Activated T-cell treated with anti-CD3 and anti-CD28 coated beads for 4 hours (primary cell): ENCODE measurements at regions not wholly inside any gene's neighbourhood (a gene's known extent, or its start where the extent isn't known, plus 50 kb on each side); places are given as distances from the start of the nearest gene placed in this dataset.

Source experiments
- DNase-seq: peaks from one replicate; pipeline ENCODE4 v3.0.0-alpha.2; 2020

- no peak for DNase-seq
These were observed 56.6 kb upstream of the UGP2 start for GRCh38 chr2:63785096-63785495.

- no peak for DNase-seq
These were observed 55.2 kb upstream of the UGP2 start for GRCh38 chr2:63786471-63786870.

GRCh38 chr2:63788071-63788470, 53.6 kb upstream of the UGP2 start:
- no peak for DNase-seq

GRCh38 chr2:63789338-63790020, 52.2 kb upstream of the UGP2 start:
- no peak for DNase-seq

- no peak for DNase-seq
These were observed 51.2 kb upstream of the UGP2 start for GRCh38 chr2:63790491-63790890.

GRCh38 chr2:63790906-63791305, 50.8 kb upstream of the UGP2 start:
- DNase-seq, result no peak

GRCh38 chr2:63791387-63791786, 50.3 kb upstream of the UGP2 start:
- no peak for DNase-seq
